Keratinocyte (primary cell): ENCODE measurements at regions not wholly inside any gene's neighbourhood (a gene's known extent, or its start where the extent isn't known, plus 50 kb on each side); places are given as distances from the start of the nearest gene placed in this dataset.

ENCODE experiments used
- CTCF ChIP-seq, 3 experiments: IDR thresholded peaks in 1 of 3; conservative IDR thresholded peaks in 1 of 3; optimal IDR thresholded peaks in 1 of 3; 2 replicates in 2 of 3; 3 replicates in 1 of 3; pipeline versions ENCODE3 to v1.5.1; 2011; ENCODE audit warnings: low read length in 3 of 3, mild to moderate bottlenecking in 3 of 3, moderate library complexity in 2 of 3, control low read depth in 1 of 3, inconsistent platforms in 1 of 3; ENCODE audit not compliant: insufficient read depth in 2 of 3; ENCODE audit errors: extremely low read depth in 1 of 3
- EZH2 ChIP-seq: IDR thresholded peaks from one replicate; pipeline ENCODE4 v1.6.1; 2012; ENCODE audit warnings: inconsistent platforms, mild to moderate bottlenecking, low read length, moderate library complexity

- TF ChIP-seq CTCF (optimal IDR thresholded peaks at IDR 0.05 in 1 of 3, IDR thresholded peaks at IDR 0.05 in 1 of 3, conservative IDR thresholded peaks at IDR 0.05 in 1 of 3; ENCODE audit: extremely low read depth in 1 of 3, insufficient read depth in 2 of 3, low read length in 3 of 3) (no peak), EZH2 (no peak)
Measured at GRCh38 chr2:123840016-123840415, 185.1 kb upstream of the CNTNAP5 start.
